ENCODE measurements at regions not wholly inside any gene's neighbourhood (a gene's known extent, or its start where the extent isn't known, plus 50 kb on each side); places are given as distances from the start of the nearest gene placed in this dataset.

GRCh38 chr7:81590131-81590530 is 179.7 kb downstream of the HGF start:
- no peak for TF ChIP-seq CTCF (IDR thresholded peaks at IDR 0.05)
- TF ChIP-seq POLR2A (IDR thresholded peaks at IDR 0.05): no peak
